ENCODE measurements at regions not wholly inside any gene's neighbourhood (a gene's known extent, or its start where the extent isn't known, plus 50 kb on each side); places are given as distances from the start of the nearest gene placed in this dataset.
"Not testable (repeated sequence)": the region's sequence is repeated elsewhere in the genome, so short reads cannot be mapped to it uniquely, and the experiment has no call there.

DNA sequence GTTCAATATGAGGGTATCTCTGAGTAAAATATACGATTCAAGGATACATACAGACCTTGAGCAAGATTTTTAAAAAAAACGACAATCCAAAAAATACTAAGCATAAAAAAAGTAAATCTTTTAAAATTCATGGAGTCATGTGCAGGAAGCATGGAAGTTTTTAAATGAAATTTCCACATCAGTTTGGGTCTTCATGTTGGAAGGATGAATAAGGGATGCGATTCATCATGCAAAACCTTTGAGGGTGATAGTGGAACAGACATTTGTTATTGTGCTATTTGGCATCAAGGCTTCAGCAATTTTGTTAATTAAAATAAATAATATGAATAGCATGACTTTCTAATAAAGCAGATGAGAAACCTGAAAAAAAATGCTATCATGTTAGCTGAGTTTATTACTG, 815.0 kb upstream of the PCDH10 start:
- TF ChIP-seq MYC (IDR thresholded peaks at IDR 0.05; ENCODE audit: low read depth, low read length) = no peak
- TF ChIP-seq, protein P1, sequence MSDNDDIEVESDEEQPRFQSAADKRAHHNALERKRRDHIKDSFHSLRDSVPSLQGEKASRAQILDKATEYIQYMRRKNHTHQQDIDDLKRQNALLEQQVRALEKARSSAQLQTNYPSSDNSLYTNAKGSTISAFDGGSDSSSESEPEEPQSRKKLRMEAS (IDR thresholded peaks at IDR 0.05; ENCODE audit: low read depth, low read length) = no peak
- no peak for TF ChIP-seq POLR2A (IDR thresholded peaks at IDR 0.05; ENCODE audit: extremely low read depth, insufficient read length)
- TF ChIP-seq, protein P2, sequence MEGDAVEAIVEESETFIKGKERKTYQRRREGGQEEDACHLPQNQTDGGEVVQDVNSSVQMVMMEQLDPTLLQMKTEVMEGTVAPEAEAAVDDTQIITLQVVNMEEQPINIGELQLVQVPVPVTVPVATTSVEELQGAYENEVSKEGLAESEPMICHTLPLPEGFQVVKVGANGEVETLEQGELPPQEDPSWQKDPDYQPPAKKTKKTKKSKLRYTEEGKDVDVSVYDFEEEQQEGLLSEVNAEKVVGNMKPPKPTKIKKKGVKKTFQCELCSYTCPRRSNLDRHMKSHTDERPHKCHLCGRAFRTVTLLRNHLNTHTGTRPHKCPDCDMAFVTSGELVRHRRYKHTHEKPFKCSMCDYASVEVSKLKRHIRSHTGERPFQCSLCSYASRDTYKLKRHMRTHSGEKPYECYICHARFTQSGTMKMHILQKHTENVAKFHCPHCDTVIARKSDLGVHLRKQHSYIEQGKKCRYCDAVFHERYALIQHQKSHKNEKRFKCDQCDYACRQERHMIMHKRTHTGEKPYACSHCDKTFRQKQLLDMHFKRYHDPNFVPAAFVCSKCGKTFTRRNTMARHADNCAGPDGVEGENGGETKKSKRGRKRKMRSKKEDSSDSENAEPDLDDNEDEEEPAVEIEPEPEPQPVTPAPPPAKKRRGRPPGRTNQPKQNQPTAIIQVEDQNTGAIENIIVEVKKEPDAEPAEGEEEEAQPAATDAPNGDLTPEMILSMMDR (IDR thresholded peaks at IDR 0.05; ENCODE audit: low read depth, low read length) = no peak
- no peak for DNase-seq (ENCODE audit: low read depth)
- H3K4me3 ChIP-seq (ENCODE audit: low read depth, low read length) = no peak overlapping the region

DNA sequence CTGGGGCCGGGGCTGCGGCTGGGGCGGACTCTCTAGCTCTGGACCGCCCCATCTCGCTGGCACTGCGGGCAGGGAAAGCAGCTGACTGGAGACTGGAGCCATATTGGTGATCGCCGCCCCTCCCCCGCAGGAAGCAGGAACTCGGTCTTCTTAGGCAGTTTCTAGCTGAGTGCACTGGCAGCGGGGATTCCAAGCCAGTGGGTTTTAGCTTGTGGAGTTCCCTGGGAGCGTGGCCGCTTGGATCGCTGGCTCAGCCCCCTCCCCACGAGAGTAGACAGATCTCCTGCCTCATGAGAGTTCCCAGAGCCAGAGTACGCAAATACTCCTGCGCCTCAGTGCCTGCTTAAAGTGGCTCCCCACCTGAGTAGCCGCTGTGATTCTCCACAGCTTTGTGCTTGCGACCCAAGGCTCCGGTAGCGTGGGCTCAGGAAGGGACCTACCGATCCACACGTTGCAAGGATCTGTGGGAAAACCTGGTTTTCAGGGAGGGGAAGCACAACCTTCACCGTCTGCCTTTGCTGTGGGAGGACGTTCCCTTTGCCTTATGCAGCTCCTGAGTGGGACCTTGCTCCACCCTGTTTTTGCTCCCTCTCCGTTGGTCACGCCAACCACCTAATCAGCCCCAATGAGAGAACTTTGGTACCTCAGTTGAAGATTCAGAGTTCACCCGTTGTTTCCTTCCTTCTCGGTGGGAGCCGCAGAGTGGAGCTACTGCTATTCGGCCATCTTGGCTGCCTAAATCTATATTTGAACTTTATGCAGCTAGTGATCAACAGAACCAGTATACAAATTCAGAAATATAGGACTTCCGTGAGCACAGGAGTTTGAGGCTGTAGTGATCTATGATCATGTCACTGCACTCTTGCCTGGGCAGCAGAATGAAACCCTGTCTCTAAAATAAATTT, 803.9 kb upstream of the PCDH10 start:
- TF ChIP-seq POLR2A (IDR thresholded peaks at IDR 0.05; ENCODE audit: extremely low read depth, insufficient read length) (no peak), MYC (IDR thresholded peaks at IDR 0.05; ENCODE audit: low read depth, low read length) (no peak)
- TF ChIP-seq, protein P1 (IDR thresholded peaks at IDR 0.05; ENCODE audit: low read depth, low read length) = no peak
- TF ChIP-seq, protein P2 (IDR thresholded peaks at IDR 0.05; ENCODE audit: low read depth, low read length) = no peak
- H3K4me3 ChIP-seq (ENCODE audit: low read depth, low read length) = no peak overlapping the region
- DNase-seq (ENCODE audit: low read depth) = no peak

DNA sequence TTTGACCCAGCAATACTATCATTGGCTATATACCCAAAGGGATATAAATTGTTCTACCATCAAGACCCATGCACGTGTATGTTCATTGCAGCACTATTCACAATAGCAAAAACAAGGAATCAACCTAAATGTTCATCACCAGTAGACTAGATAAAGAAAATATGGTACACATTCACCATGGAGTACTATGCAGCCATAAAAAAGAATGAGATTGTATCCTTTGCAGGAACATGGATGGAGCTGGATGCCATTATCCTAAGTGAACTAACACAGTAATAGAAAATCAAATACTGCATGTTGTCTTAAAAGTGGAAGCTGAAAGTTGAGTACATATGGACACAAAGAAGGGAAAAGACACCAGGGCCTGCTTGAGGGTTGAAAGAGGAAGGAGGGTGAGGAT, 803.1 kb upstream of the PCDH10 start:
- no peak overlapping the region for H3K4me3 ChIP-seq (ENCODE audit: low read depth, low read length)
- no peak for DNase-seq (ENCODE audit: low read depth)
- TF ChIP-seq, protein P2 (IDR thresholded peaks at IDR 0.05; ENCODE audit: low read depth, low read length) = no peak
- TF ChIP-seq POLR2A (IDR thresholded peaks at IDR 0.05; ENCODE audit: extremely low read depth, insufficient read length) = no peak
- TF ChIP-seq MYC (IDR thresholded peaks at IDR 0.05; ENCODE audit: low read depth, low read length) = no peak
- TF ChIP-seq, protein P1 (IDR thresholded peaks at IDR 0.05; ENCODE audit: low read depth, low read length) = no peak

DNA sequence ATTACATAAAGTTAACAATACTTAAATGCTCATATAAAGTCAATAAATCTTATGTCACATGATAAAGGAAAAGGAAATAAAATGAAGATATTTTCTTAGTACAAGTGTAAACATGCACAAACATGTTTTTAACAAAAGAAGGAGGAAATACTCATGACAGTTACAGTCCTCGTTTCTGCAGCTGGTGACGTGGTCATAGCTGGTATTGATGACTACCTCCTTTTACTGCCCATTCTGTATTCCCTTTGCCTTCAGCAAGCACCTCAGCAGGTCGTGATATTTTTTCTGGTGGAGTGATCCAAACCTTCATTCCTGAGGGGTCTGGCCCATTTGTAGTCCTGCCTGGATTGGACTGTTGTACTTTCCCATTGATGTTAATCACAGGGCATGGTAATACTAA, 797.5 kb upstream of the PCDH10 start:
- not testable (repeated sequence) for DNase-seq (ENCODE audit: low read depth); H3K4me3 ChIP-seq (ENCODE audit: low read depth, low read length)

DNA sequence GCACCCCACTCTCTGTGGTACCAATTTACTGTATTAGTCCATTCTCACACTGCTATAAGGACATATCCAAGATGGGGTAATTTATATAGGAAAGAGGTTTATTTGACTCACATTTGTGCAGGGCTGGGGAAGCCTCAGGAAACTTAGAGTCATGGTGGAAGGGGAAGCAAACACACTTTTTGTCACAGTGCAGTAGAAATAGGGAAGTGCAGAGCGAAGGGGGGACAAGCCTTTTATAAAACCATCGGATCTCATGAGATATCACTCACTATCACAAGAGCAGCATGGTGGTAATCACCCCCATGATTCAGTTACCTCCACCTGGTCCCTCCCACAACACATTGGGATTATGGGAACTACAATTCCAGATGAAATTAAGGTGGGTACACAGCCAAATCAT, 766.9 kb upstream of the PCDH10 start:
- TF ChIP-seq, protein P2 (IDR thresholded peaks at IDR 0.05; ENCODE audit: low read depth, low read length) = no peak
- no peak for TF ChIP-seq POLR2A (IDR thresholded peaks at IDR 0.05; ENCODE audit: extremely low read depth, insufficient read length)
- TF ChIP-seq MYC (IDR thresholded peaks at IDR 0.05; ENCODE audit: low read depth, low read length) = no peak
- TF ChIP-seq, protein P1 (IDR thresholded peaks at IDR 0.05; ENCODE audit: low read depth, low read length) = no peak
- peak; percentile 1 for DNase-seq (ENCODE audit: low read depth)
- no peak overlapping the region for H3K4me3 ChIP-seq (ENCODE audit: low read depth, low read length)

DNA sequence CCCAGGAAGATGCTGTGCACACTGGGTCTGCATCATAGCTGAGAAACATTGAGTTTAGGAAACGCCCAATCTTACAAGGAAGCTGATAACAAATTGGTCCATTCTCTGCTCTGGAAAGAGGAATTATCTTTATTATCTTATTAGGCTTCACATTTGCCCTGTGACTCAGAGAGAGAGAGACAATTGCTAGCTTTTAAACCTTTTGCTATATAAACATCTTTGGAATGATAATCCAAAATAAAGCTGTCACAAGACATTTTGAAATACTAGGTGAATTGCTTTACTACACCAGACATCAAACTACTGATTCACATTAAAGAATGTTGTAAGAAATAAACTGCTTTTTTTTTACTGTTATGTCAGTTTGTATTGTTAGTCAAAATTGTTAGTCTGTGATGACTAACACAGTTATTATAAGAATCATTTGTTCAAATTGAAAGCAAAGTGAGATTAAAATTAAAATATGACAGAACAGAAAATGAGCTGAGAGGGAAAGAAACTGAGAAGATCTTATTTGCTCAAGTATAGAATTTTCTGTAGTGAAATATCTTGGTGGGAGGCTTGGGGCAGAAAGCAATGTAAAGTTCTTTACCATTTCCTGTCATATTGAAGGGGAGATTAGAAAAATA, 765.4 kb upstream of the PCDH10 start:
- TF ChIP-seq MYC (IDR thresholded peaks at IDR 0.05; ENCODE audit: low read depth, low read length) = no peak
- no peak for TF ChIP-seq POLR2A (IDR thresholded peaks at IDR 0.05; ENCODE audit: extremely low read depth, insufficient read length)
- TF ChIP-seq, protein P2 (IDR thresholded peaks at IDR 0.05; ENCODE audit: low read depth, low read length) = no peak
- TF ChIP-seq, protein P1 (IDR thresholded peaks at IDR 0.05; ENCODE audit: low read depth, low read length) = no peak
- H3K4me3 ChIP-seq (ENCODE audit: low read depth, low read length) = no peak overlapping the region
- no peak for DNase-seq (ENCODE audit: low read depth)
